Glomerular visceral epithelial cell (primary cell): ENCODE measurements at regions not wholly inside any gene's neighbourhood (a gene's known extent, or its start where the extent isn't known, plus 50 kb on each side); places are given as distances from the start of the nearest gene placed in this dataset.

ENCODE experiments used
- DNase-seq: peaks from one replicate; pipeline ENCODE4 v3.0.0-alpha.2; 2016; ENCODE audit errors: extremely low spot score

- DNase-seq, result no peak
Measured at GRCh38 chr4:30314001-30314400, 406.2 kb upstream of the PCDH7 start.

- no peak for DNase-seq
Measured at GRCh38 chr4:30330894-30331652, 389.1 kb upstream of the PCDH7 start.

- DNase-seq, result no peak
Measured at GRCh38 chr4:30341731-30342130, 378.4 kb upstream of the PCDH7 start.

GRCh38 chr4:30350288-30350687 lies 369.9 kb upstream of the PCDH7 start:
- no peak for DNase-seq

GRCh38 chr4:30354605-30355004 lies 365.6 kb upstream of the PCDH7 start:
- no peak for DNase-seq

- no peak for DNase-seq
Measured at GRCh38 chr4:30362436-30362835, 357.7 kb upstream of the PCDH7 start.

GRCh38 chr4:30370105-30370504 lies 350.1 kb upstream of the PCDH7 start:
- no peak for DNase-seq

GRCh38 chr4:30380404-30380998 lies 339.7 kb upstream of the PCDH7 start:
- DNase-seq, result peak; percentile 47

GRCh38 chr4:30385650-30386049 lies 334.5 kb upstream of the PCDH7 start:
- no peak for DNase-seq

- DNase-seq, result peak; percentile 2
Measured at GRCh38 chr4:30386266-30386895, 333.8 kb upstream of the PCDH7 start.

- no peak for DNase-seq
Measured at GRCh38 chr4:30395902-30396301, 324.3 kb upstream of the PCDH7 start.

- peak; percentile 9 for DNase-seq
Measured at GRCh38 chr4:30396772-30397475, 323.2 kb upstream of the PCDH7 start.

GRCh38 chr4:30399476-30399875 lies 320.7 kb upstream of the PCDH7 start:
- no peak for DNase-seq

- DNase-seq, result no peak
Measured at GRCh38 chr4:30402276-30402675, 317.9 kb upstream of the PCDH7 start.

- no peak for DNase-seq
Measured at GRCh38 chr4:30413915-30414314, 306.3 kb upstream of the PCDH7 start.

GRCh38 chr4:30416547-30416946 lies 303.6 kb upstream of the PCDH7 start:
- no peak for DNase-seq

GRCh38 chr4:30427932-30428331 lies 292.2 kb upstream of the PCDH7 start:
- DNase-seq, result no peak

GRCh38 chr4:30429813-30430761 lies 290.1 kb upstream of the PCDH7 start:
- peak; percentile 61 for DNase-seq

- no peak for DNase-seq
Measured at GRCh38 chr4:30434656-30435055, 285.5 kb upstream of the PCDH7 start.

- DNase-seq, result no peak
Measured at GRCh38 chr4:30436394-30436793, 283.8 kb upstream of the PCDH7 start.

GRCh38 chr4:30437316-30437715 lies 282.9 kb upstream of the PCDH7 start:
- no peak for DNase-seq
